Caco-2 (cell line): ENCODE measurements at regions not wholly inside any gene's neighbourhood (a gene's known extent, or its start where the extent isn't known, plus 50 kb on each side); places are given as distances from the start of the nearest gene placed in this dataset.
"Not testable (repeated sequence)": the region's sequence is repeated elsewhere in the genome, so short reads cannot be mapped to it uniquely, and the experiment has no call there.

Source experiments
- BruUV-seq: library from RNA; stranded (reverse); fragments of 400-500 nt; replicated peaks from 2 replicates; lab custom pipeline; 2021; lab: Mats Ljungman, UMichigan
- CTCF ChIA-PET: fragments of 300-600 bp; sonication (Branson Sonifier 250); formaldehyde crosslinking; loops from one replicate; lab custom pipeline; 2022; ENCODE audit warnings: antibody characterized with exemption; lab: Charles Lee
- POLR2A ChIA-PET: fragments of 300-600 bp; sonication (Branson Sonifier 250); formaldehyde crosslinking; loops from one replicate; lab custom pipeline; 2022; ENCODE audit warnings: antibody characterized with exemption; lab: Charles Lee
- DNase-seq, 2 experiments: peaks; one replicate each; pipeline versions ENCODE4 v3.0.0 to v3.0.0-alpha.2; 2020 to 2022
- H3K27me3 ChIP-seq: replicated peaks from 2 replicates; pipeline ENCODE4 v1.6.0; 2011; ENCODE audit warnings: low read length; ENCODE audit not compliant: control insufficient read depth, insufficient read depth
- H3K36me3 ChIP-seq: 2 replicates; pipeline ENCODE4 v1.5.1; 2011; ENCODE audit warnings: low read length; ENCODE audit not compliant: control insufficient read depth, insufficient read depth
- H3K4me1 ChIP-seq: fragments of 250-450 bp; sonication (Bioruptor Pico); 2 replicates; pipeline ENCODE4 v1.5.1; 2020; ENCODE audit warnings: mild to moderate bottlenecking
- H3K4me3 ChIP-seq: 2 replicates; pipeline ENCODE4 v1.5.1; 2011; ENCODE audit warnings: low read depth, mild to moderate bottlenecking, control low read depth, low read length
- H3K9me3 ChIP-seq: fragments of 250-450 bp; sonication (Bioruptor Pico); 2 replicates; pipeline ENCODE4 v1.5.1; 2020; ENCODE audit warnings: mild to moderate bottlenecking, moderate library complexity
- H3K27ac Mint-ChIP-seq: one replicate; pipeline ENCODE4 v1.8.0; 2022; ENCODE audit warnings: mixed read lengths; ENCODE audit not compliant: unreplicated experiment
- H3K27me3 Mint-ChIP-seq: one replicate; pipeline ENCODE4 v1.8.0; 2022; ENCODE audit warnings: mixed read lengths; ENCODE audit not compliant: insufficient read depth, unreplicated experiment
- H3K36me3 Mint-ChIP-seq: one replicate; pipeline ENCODE4 v1.8.0; 2022; ENCODE audit warnings: mild to moderate bottlenecking, mixed read lengths; ENCODE audit not compliant: insufficient read depth, unreplicated experiment
- H3K4me1 Mint-ChIP-seq: one replicate; pipeline ENCODE4 v1.8.0; 2022; ENCODE audit warnings: low read depth, mixed read lengths; ENCODE audit not compliant: unreplicated experiment
- H3K4me3 Mint-ChIP-seq: one replicate; pipeline ENCODE4 v1.8.0; 2022; ENCODE audit warnings: mild to moderate bottlenecking, moderate library complexity, mixed read lengths; ENCODE audit not compliant: unreplicated experiment
- H3K9me3 Mint-ChIP-seq: one replicate; pipeline ENCODE4 v1.8.0; 2022; ENCODE audit warnings: mixed read lengths; ENCODE audit not compliant: unreplicated experiment
- CTCF ChIP-seq, 2 experiments: fragments of 200-600 bp in 1 of 2; IDR thresholded peaks; 1 replicate in 1 of 2; 2 replicates in 1 of 2; pipeline versions ENCODE4 v1.5.1 to v1.8.0; 2011 to 2022; ENCODE audit warnings: antibody characterized with exemption in 1 of 2, control low read depth in 1 of 2, inconsistent platforms in 1 of 2, low read depth in 1 of 2, low read length in 1 of 2, mild to moderate bottlenecking in 1 of 2, moderate library complexity in 1 of 2; ENCODE audit not compliant: insufficient read depth in 1 of 2, severe bottlenecking in 1 of 2, unreplicated experiment in 1 of 2
- intact Hi-C: fragments of 100-400 bp; cut with micrococcal nuclease; formaldehyde crosslinking; loops from one replicate; pipeline ENCODE4 v1.10.0; 2022; ENCODE audit not compliant: unreplicated experiment

GRCh38 chr5:106258591-106259125 lies 1412.1 kb downstream of the EFNA5 start:
- no peak overlapping the region for H3K4me3 ChIP-seq
- Mint-ChIP-seq H3K27me3 (no peaks in the 10 kb centered on the region), H3K9me3 (peaks cover 19% of the 10 kb centered on the region), H3K4me1 (peaks cover 27% of the 10 kb centered on the region), H3K4me3 (peak overlapping the region; percentile 66), H3K36me3 (peaks cover 5% of the 10 kb centered on the region), H3K27ac (peak overlapping the region; percentile 86)
- ChIA-PET POLR2A (no interaction called here), CTCF (no interaction called here)
- no peaks in the 10 kb centered on the region for H3K9me3 ChIP-seq
- H3K4me1 ChIP-seq: peaks cover 30% of the 10 kb centered on the region
- H3K36me3 ChIP-seq: no peaks in the 10 kb centered on the region
- TF ChIP-seq CTCF (IDR thresholded peaks at IDR 0.05; ENCODE audit: insufficient read depth in 1 of 2, low read depth in 1 of 2, low read length in 1 of 2, severe bottlenecking in 1 of 2, unreplicated experiment in 1 of 2): no peak
- intact Hi-C loops: loop anchor here (1.0 kb wide), 1 partner anchor 17 kb away; no protein-coding TSS in a partner anchor
- DNase-seq: peak in 1 of 2 experiments; percentile 4
- no TSS peak for BruUV-seq
- H3K27me3 ChIP-seq: no peaks in the 10 kb centered on the region

- no peak overlapping the region for H3K27ac Mint-ChIP-seq
- CTCF ChIA-PET: no interaction called here
- H3K4me3 ChIP-seq: no peak overlapping the region
- TF ChIP-seq CTCF (IDR thresholded peaks at IDR 0.05; ENCODE audit: insufficient read depth in 1 of 2, low read depth in 1 of 2, low read length in 1 of 2, severe bottlenecking in 1 of 2, unreplicated experiment in 1 of 2): no peak
- no peak for DNase-seq
- H3K4me3 Mint-ChIP-seq: no peak overlapping the region
- POLR2A ChIA-PET: no interaction called here
- H3K4me1 ChIP-seq: peaks cover 16% of the 10 kb centered on the region
- no peaks in the 10 kb centered on the region for H3K9me3 ChIP-seq
- H3K9me3 Mint-ChIP-seq: peaks cover 16% of the 10 kb centered on the region
- intact Hi-C loops: no loop called here
- H3K27me3 Mint-ChIP-seq: no peaks in the 10 kb centered on the region
- no peaks in the 10 kb centered on the region for H3K36me3 ChIP-seq
- peaks cover 17% of the 10 kb centered on the region for H3K4me1 Mint-ChIP-seq
- no TSS peak for BruUV-seq
- H3K27me3 ChIP-seq: no peaks in the 10 kb centered on the region
- H3K36me3 Mint-ChIP-seq: no peaks in the 10 kb centered on the region
Observed at GRCh38 chr5:106254784-106255183, 1416.0 kb downstream of the EFNA5 start.

- BruUV-seq, H3K9me3 Mint-ChIP-seq, H3K36me3 ChIP-seq, H3K27me3 ChIP-seq, intact Hi-C loops, H3K9me3 ChIP-seq, DNase-seq, H3K4me3 Mint-ChIP-seq, H3K4me1 ChIP-seq, H3K4me3 ChIP-seq, H3K27me3 Mint-ChIP-seq, H3K27ac Mint-ChIP-seq, CTCF ChIA-PET, POLR2A ChIA-PET, H3K36me3 Mint-ChIP-seq, H3K4me1 Mint-ChIP-seq: not testable (repeated sequence)
Observed at GRCh38 chr5:106246044-106246745, 1424.5 kb downstream of the EFNA5 start.
